Mucosa of descending colon (tissue), 3 donors: ENCODE measurements at regions not wholly inside any gene's neighbourhood (a gene's known extent, or its start where the extent isn't known, plus 50 kb on each side); places are given as distances from the start of the nearest gene placed in this dataset.

Experiments
- ATAC-seq: fragments of 200-7000 bp; cut with Tn5 transposase; one replicate; pipeline ENCODE4 v1.9.1; 2020; ENCODE audit warnings: mild to moderate bottlenecking, moderate library complexity
- DNase-seq, 3 donors: peaks; one replicate each; pipeline ENCODE4 v3.0.0-alpha.2; 2020
- H3K36me3 ChIP-seq: fragments of 200-600 bp; one replicate; pipeline ENCODE4 v1.8.0; 2021; ENCODE audit warnings: low read depth, mild to moderate bottlenecking
- H3K4me1 ChIP-seq: fragments of 200-600 bp; one replicate; pipeline ENCODE4 v1.8.0; 2021; ENCODE audit warnings: low read depth, mild to moderate bottlenecking
- H3K4me3 ChIP-seq: fragments of 200-600 bp; one replicate; pipeline ENCODE4 v1.8.0; 2021; ENCODE audit warnings: mild to moderate bottlenecking
- H3K9me3 ChIP-seq: fragments of 200-600 bp; one replicate; pipeline ENCODE4 v1.8.0; 2021; ENCODE audit warnings: mild to moderate bottlenecking
- CTCF ChIP-seq: fragments of 200-600 bp; IDR thresholded peaks from one replicate; pipeline ENCODE4 v1.8.0; 2022; ENCODE audit warnings: antibody characterized with exemption, mild to moderate bottlenecking
- intact Hi-C, 2 donors: fragments of 100-400 bp; cut with DNase I in 1 of 2; cut with micrococcal nuclease in 1 of 2; formaldehyde crosslinking; loops; one replicate each; pipeline versions ENCODE4 v1.11.0 to v1.11.1; 2022; cut with DNase I, micrococcal nuclease
- donor health status: DM: no; HTN: no; CAD: no; lungs with moderate emphysema.
- donor health status: DM: no; HTN: no; CAD: no.
- donor health status: DM: no; HTN: yes; CAD: no.

GRCh38 chr2:74036010-74036409 is 51.3 kb downstream of the TET3 start:
- no peak overlapping the region for H3K4me3 ChIP-seq
- peaks cover 38% of the 10 kb centered on the region for H3K4me1 ChIP-seq
- no peaks in the 10 kb centered on the region for H3K9me3 ChIP-seq
- ATAC-seq (no peak), DNase-seq (no peak)
- no peaks in the 10 kb centered on the region for H3K36me3 ChIP-seq
- intact Hi-C loops, result no loop called here
- TF ChIP-seq CTCF, result no peak

GRCh38 chr2:74036450-74037195 is 51.9 kb downstream of the TET3 start:
- intact Hi-C loops, result no loop called here
- DNase-seq (no peak), ATAC-seq (no peak)
- peaks cover 34% of the 10 kb centered on the region for H3K4me1 ChIP-seq
- no peak overlapping the region for H3K4me3 ChIP-seq
- no peak for TF ChIP-seq CTCF
- H3K36me3 ChIP-seq, result no peaks in the 10 kb centered on the region
- H3K9me3 ChIP-seq, result no peaks in the 10 kb centered on the region

GRCh38 chr2:74037379-74037860 is 52.7 kb downstream of the TET3 start:
- intact Hi-C loops, result no loop called here
- no peak for DNase-seq
- Histone ChIP-seq H3K9me3 (no peaks in the 10 kb centered on the region), H3K4me3 (no peak overlapping the region), H3K4me1 (peaks cover 28% of the 10 kb centered on the region), H3K36me3 (no peaks in the 10 kb centered on the region)
- no peak for TF ChIP-seq CTCF
- ATAC-seq, result peak; percentile 59

- intact Hi-C loops, result no loop called here
- no peak for TF ChIP-seq CTCF
- ATAC-seq (no peak), DNase-seq (no peak)
- Histone ChIP-seq H3K36me3 (no peaks in the 10 kb centered on the region), H3K9me3 (no peaks in the 10 kb centered on the region), H3K4me3 (no peak overlapping the region), H3K4me1 (peaks cover 10% of the 10 kb centered on the region)
These were observed 54.9 kb downstream of the TET3 start for GRCh38 chr2:74039611-74040010.

DNA sequence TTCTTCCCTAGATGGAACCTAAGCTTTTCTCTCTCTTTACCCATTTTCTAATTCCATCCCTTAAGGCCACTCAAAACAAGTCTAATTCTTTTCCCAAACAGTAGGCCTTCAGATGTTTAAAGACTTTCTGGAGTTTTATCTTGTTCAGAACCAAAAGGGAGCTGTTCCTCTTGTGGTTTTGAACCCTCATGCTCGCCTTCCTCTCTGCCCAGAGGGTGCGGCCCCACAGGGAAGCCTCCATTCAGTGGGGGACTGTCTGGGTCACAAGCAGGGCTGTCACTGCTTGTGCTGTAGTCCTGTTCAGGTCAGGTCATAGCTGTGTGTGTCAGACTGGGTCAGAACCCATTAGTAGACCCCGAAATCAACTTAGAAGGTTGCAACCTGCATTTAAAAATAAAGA is 56.5 kb downstream of the TET3 start:
- Histone ChIP-seq H3K4me1 (peaks cover 10% of the 10 kb centered on the region), H3K9me3 (no peaks in the 10 kb centered on the region), H3K4me3 (no peak overlapping the region), H3K36me3 (no peaks in the 10 kb centered on the region)
- DNase-seq, result no peak
- no peak for ATAC-seq
- intact Hi-C loops, result no loop called here
- TF ChIP-seq CTCF, result no peak

DNA sequence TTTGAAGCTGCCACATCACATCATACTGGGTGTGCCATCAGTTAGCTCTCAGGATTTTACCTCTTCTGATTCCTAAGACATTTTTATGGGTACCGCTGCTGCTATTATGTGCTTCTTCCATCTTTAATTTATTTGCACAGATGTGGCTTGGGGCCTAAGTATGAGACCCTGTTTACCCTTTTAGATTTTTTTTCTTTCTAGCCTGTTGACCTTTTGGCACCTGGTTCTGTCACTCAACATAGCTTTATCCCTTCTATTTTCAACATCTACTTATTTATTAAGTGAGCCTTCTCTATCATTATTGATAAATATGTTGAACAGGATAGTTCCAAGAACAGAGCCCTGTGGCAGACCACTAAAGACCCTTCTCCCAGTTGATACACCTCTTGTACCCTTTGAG is 57.0 kb downstream of the TET3 start:
- no peak for DNase-seq
- peaks cover 8% of the 10 kb centered on the region for H3K4me1 ChIP-seq
- intact Hi-C loops, result no loop called here
- no peaks in the 10 kb centered on the region for H3K9me3 ChIP-seq
- H3K4me3 ChIP-seq, result no peak overlapping the region
- no peak for ATAC-seq
- no peak for TF ChIP-seq CTCF
- H3K36me3 ChIP-seq, result no peaks in the 10 kb centered on the region
